Adrenal gland (tissue), 5 donors: ENCODE measurements at regions not wholly inside any gene's neighbourhood (a gene's known extent, or its start where the extent isn't known, plus 50 kb on each side); places are given as distances from the start of the nearest gene placed in this dataset.

Experiments used
- POLR2A ChIP-seq, 2 donors: fragments of 450-650 bp; IDR thresholded peaks; one replicate each; pipeline ENCODE4 v1.6.1; 2017; ENCODE audit warnings: antibody characterized with exemption in 2 of 2, mild to moderate bottlenecking in 2 of 2, moderate library complexity in 1 of 2
- TF ChIP-seq, protein P1 (sequence below), 6 experiments: fragments of 450-650 bp in 4 of 6; fragments of 200-600 bp in 2 of 6; sonication (generic) in 1 of 6; IDR thresholded peaks; 1 replicate in 5 of 6; 2 replicates in 1 of 6; pipeline versions ENCODE4 v1.5.1 to v1.8.0; 2016 to 2021; ENCODE audit warnings: antibody characterized with exemption in 6 of 6, mild to moderate bottlenecking in 2 of 6, moderate library complexity in 1 of 6
- donor health status: DM: no; HTN: no; CAD: no.

- TF ChIP-seq, protein P1, sequence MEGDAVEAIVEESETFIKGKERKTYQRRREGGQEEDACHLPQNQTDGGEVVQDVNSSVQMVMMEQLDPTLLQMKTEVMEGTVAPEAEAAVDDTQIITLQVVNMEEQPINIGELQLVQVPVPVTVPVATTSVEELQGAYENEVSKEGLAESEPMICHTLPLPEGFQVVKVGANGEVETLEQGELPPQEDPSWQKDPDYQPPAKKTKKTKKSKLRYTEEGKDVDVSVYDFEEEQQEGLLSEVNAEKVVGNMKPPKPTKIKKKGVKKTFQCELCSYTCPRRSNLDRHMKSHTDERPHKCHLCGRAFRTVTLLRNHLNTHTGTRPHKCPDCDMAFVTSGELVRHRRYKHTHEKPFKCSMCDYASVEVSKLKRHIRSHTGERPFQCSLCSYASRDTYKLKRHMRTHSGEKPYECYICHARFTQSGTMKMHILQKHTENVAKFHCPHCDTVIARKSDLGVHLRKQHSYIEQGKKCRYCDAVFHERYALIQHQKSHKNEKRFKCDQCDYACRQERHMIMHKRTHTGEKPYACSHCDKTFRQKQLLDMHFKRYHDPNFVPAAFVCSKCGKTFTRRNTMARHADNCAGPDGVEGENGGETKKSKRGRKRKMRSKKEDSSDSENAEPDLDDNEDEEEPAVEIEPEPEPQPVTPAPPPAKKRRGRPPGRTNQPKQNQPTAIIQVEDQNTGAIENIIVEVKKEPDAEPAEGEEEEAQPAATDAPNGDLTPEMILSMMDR (IDR thresholded peaks at IDR 0.05) = no peak
- no peak for TF ChIP-seq POLR2A (IDR thresholded peaks at IDR 0.05)
These were observed 329.2 kb upstream of the EPHA5 start for GRCh38 chr4:65999518-65999871.
